GM19351 (cell line): ENCODE measurements at regions not wholly inside any gene's neighbourhood (a gene's known extent, or its start where the extent isn't known, plus 50 kb on each side); places are given as distances from the start of the nearest gene placed in this dataset.
"Not testable (repeated sequence)": the region's sequence is repeated elsewhere in the genome, so short reads cannot be mapped to it uniquely, and the experiment has no call there.

ENCODE experiments used
- ATAC-seq: cut with Tn5 transposase; IDR thresholded peaks from one replicate; pipeline ENCODE4 v1.9.1; 2021; ENCODE audit warnings: mild to moderate bottlenecking, moderate library complexity; ENCODE audit not compliant: unreplicated experiment

DNA sequence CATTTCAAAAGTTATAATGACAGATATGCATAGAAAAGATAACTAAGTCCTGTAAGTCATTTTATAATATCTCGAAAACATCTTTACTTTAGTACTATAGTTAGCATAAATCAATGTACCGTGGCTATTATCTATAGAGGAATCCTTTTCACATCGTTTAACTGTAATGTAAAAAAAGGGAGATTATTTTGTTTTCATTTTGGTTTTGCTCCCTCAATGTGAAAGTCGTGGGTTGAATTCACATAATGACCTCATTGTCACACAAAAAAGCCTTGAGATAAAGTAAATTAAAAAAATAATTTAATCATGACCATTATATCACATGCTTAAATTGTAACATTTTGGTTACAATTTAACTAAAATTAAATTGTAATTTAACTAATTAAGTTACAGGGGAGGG is 560.5 kb upstream of the POT1 start:
- no peak for ATAC-seq

DNA sequence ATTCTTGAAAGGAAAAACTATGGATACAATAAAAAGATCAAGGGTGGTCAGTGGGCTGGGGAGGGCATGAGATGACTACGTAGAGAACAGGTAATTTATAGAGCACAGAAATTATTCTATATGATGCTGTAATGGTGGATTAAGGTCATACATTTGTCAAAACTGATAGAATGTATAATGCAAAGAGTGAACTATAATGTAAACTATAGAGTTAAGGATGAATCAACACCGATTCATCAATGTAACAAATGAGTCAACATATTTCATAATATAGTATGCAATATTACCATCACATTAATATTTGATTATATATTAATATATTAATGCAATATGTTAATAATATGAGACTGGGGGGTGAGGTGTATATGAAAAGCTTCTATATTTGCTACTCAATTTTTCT is 555.6 kb upstream of the POT1 start:
- no peak for ATAC-seq

DNA sequence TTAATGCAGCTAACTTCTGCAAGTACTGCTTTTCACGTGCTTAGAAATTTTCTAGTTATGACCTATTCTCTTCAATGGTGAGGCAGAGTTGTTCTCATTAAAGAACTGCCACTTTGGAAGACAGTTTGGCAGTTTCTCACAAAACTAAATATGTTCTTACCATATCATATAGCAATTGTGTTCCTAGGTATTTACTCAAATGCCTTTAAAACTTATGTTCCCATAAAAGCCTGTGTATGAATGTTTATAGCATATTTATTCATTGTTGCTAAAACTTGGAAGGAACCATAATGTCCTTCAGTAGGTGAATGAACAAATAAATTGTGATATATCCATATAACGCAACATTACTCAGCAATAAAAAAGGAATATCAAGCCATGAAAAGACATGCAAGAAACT is 555.1 kb upstream of the POT1 start:
- no peak for ATAC-seq

DNA sequence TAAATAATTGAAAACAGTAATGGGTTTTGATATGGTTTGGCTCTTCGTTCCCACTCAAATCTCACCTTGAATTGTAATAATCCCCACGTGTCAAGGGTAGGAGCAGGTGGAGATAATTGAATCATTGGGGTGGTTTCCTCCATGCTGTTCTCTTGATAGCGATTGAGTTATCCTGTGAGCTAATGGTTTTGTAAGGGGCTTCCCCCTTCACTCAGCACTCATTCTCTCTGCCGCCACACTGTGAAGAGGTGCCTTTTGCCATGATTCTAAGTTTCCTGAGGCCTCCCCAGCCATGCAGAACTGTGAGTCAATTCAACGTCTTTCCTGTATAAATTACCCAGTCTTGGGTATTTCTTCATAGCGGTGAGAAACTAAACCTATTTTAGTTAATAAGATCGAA is 551.7 kb upstream of the POT1 start:
- ATAC-seq: no peak

DNA sequence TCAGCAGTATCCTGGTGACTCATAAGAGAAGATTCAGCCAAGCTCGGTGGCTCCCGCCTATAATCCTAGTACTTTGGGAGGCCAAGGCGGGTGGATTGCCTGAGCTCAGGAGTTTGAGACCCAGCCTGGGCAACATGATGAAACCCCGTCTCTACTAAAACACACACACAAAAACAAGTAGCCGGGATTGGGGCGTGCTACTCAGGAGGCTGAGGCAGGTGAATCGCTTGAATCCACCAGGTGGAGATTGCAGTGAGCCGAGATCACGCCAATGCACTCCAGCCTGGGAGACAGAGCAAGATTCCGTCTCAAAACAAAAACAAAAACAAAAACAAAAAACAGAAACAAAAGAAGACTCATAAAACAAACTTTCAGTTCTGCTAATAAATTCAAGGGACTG is 551.1 kb upstream of the POT1 start:
- ATAC-seq: no peak

DNA sequence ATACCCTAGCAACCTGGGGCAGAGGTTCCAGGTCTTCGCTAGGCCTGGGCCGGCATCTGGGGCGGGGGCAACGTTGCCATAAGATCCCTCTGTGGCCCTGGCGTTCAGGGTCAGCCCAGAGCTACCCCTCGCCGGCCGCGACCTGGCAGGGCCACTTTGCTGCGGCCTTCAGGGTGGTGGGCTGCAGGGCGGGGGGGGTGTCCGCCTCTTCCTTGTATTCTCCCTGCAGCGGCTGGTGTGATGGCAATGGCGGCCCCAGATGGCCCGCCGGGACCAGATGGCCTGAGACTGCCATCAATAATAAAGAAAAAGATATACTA is 539.2 kb upstream of the POT1 start:
- no peak for ATAC-seq

DNA sequence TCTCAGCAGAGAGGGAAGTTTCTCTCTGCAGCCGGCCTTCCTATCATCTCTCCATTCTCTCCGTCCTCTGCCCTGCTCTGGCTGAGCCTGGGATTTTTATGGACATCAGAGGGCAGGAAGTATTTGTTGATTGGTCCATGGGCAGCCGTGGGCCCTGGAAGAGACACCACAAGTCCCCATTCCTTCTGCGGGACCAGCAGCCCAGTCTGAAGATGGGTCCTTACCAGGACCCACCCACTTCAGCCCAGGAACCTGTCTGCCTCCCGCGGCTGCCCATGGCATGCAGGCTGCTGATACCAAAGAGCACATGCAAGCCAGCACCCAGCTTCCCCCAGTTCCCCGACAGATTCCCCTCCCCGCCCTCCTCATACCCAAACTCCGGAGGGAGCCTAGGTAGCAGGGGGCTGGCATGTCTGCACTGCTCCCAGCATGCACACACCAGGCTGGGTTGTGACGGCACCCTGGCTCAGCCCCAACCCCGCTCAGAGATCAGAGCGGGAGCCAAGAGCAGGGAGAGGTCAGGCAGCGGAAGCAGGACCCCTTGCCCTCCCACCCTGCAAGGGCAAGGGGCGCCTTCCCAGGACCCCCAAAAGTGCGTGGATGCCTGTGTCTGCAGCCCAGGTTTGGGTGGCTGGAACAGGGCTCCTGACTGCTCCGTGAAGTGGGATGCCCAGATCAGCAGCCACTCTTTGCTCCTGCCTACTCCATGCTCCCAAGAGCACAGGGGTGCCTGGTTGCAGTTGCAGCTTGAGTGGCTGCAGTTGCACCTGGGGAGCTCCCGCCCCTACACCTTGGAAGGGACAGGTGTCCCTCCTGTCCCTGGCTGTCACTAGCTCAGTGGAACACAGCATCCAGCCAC is 538.6 kb upstream of the POT1 start:
- no peak for ATAC-seq

DNA sequence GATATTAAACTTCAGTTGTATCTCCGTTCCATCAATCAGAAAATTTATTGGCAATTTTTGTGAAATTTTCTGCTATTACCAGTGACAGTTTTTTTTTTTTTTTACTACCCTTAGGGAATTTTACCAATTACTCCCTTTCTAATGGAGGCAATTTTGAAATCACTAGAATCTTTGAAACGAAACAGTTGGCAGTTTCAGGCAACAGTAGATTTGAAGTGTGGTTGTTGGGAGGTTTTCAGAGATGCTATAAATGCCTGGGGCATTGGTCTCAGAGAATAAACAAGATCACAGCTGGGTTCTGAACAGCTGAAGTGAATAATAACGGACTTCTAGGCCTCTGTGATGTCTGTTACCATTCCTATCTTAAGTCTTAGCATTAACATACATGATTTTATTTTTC is 535.9 kb upstream of the POT1 start:
- no peak for ATAC-seq

DNA sequence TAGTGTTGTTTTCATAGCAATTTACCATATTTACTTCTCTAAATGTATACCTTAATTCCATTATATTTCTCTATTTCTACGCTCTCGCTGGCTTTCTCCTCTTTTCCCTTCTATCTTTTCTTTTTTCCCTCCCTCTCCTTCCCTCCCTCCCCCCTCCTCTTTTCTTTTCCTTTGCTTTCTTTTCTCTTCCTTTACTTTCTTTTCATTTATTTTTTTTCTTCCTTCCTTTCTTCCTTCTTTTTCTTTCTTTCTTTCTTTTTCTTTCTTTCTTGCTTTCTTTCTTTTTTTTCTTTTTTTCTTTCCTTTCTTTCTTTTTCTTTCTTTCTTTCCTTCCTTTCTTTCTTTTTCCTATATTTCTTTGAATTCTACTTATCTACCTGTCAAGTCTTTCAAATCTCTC is 533.0 kb upstream of the POT1 start:
- no peak for ATAC-seq

DNA sequence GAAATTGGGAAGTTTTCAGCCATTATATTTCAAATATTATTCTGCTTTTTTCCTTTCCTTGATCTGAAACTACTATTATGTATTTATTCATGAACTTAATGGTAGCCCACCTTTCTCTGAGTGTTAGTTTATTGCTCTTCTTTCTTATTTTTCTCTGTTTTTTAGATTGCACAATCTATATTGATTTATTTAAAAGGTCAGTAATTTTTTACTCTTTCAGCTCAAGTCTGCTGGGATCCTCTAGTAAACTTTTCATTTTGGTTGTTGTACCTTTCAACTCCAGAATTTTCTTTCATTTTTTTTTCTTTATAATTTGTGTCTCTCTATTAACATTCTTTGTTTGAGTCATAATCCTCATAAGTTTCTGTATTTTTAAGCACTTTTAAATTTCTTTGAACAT is 529.4 kb upstream of the POT1 start:
- no peak for ATAC-seq

DNA sequence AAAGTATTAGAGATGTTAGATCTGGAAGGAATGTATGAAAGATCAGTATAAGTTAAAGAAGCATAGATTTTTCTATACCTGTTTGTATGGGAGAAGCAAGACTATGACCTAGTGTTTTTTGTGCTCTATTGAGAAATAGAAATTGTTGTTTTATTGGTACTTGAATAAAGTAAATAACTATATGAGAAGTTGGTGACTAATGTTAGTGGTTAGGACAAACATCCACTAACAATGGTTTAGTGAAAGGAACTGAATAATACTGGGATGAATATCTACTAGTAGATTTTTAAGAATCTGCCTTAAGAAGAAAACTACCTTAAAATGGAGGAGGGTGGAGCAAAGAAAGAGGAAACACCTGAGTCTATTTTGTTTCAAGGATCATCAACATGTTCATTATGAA is 521.1 kb upstream of the POT1 start:
- ATAC-seq: no peak

DNA sequence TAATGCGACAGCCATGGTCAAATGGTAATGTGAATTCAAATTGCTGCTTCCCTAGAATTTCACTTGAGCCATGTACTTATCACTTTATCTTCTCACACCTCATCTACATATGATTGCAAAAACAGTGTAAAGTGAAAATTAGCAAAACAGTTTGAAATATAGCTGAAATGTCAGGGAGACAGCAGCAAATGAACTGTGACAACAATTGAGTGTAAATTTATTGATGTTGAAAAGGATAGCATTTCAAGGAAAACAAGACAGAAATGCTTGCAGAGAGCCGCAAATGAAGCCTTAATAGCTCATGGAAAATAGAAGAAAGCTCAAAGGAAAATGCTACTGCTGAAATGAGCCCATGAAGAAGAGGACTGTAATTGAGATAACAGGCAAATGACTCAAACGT is 516.2 kb upstream of the POT1 start:
- no peak for ATAC-seq

DNA sequence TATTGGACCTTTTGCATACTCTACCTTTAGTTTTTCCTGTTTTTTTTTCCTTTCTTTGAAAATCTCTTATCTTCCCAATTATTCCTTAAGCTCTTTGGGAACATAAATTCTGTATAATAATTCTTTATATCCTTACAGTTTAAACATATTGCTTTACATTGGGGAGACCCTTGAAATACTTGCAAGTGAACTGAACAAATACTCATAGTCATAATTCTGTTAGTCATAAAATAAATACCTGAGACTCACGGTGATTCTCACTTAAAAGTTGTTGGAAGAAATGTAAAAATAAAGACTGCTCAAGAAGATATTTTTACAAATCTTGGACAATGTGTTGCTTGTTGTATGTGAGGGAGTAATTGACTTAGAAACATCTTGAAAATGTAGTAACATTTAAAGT is 515.2 kb upstream of the POT1 start:
- no peak for ATAC-seq

DNA sequence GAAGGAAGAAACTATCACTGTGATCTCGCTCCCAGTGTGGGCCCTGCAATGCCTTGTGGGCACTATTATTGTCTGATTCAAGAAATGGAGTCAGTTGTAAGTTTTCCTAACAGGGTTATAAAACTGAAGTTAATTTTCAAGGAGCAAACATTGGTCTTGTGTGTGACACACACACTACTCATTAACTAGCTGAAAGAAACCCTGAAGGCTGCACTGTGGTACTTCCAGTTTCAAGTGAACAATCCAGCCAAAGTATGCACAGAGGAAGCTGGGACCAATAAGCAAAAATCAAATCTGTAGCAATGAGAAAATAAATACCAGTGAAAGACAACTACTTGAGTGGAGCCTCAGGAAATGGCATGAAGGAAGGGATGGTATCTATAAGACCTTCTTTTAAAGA is 506.6 kb upstream of the POT1 start:
- no peak for ATAC-seq

DNA sequence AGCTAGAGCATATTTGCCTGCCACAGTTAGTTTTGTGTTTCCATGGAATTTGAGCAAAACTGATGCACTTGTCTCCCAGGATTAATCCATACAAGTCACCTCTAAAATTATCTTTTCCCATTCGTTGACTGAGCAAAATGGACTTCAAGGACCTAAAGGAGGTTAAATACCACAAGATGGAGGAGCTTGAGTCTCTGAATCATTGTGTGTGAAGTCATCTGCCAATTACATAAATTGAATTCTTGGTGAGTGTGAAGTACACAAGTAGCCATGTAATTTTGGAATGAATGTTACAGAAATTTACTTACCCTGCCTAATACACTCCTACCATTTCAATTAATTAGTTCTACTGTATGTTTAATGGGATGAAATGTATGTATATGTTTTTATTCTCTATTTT is 501.7 kb upstream of the POT1 start:
- ATAC-seq: no peak

DNA sequence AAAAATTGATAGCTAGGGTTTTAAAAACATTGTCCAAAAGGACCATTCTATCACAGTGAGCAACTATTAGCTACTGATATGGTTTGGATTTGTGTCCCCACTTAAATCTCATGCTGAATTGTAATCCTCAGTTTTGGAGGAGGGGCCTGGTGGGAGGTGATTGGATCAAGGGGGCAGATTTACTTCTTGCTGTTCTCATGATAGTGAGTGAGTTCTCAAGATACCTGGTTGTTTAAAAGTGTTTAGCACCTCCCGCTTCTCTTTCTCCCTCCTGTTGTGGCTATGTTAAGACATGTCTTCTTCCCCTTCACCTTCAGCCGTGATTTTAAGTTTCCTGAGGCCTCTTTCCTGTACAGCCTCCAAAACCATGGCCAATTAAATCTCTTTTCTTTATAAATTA is 500.4 kb upstream of the POT1 start:
- ATAC-seq: no peak

DNA sequence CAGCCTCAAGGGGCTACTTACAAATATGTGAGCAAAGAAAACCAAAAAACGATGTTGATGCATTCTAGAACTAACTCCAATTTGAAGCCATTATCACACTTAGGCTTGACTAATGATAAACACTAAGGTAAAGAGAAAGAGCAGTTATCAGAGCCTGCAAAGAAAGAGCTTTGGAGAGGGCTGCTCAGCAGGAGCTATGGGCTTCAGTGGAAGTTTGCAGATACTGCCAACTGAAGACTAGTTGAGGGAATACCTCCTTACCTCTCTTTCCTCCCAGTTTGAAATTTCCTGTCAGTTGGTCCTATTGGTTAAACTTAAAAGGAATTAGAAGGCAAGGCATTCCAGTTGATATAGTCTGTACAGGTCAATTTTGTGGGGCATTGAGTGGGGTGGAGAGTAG is 498.1 kb upstream of the POT1 start:
- ATAC-seq: no peak

DNA sequence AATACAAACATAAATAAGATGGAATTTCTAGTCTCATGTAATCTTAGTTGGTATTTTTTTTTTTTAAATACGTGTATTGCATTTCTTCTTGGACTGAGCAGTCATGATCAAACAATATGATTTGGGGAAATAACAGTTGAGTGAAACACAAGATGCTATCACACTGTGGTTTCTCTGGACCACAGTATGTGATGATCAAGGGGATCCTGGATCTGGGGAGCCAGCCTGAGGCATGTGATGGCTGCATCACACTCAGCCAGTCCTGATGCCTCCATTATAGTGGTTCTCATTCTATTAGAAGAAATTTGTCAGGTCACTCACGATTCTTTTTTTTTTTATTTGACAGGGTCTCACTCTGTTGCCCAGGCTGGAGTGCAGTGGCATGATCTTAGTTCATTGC is 495.9 kb upstream of the POT1 start:
- ATAC-seq: no peak

DNA sequence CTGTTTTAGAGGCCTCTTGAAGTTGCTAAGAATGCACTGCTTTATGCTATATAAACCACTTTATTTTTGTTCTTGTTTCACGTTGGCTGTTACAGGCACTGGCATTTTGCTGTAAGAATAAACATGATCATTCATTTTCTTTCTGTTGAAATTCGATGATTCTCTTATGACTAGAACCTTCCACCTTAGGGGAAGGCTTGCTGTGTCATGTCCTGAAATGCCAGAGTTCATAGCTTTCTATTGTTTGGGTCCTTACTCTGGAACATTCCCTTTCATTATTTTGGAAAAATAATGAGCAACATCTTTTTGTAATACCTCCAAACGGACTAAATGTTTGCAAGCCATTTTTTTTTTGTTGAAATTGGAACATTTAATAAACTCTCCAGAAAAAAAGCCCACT is 495.1 kb upstream of the POT1 start:
- no peak for ATAC-seq

DNA sequence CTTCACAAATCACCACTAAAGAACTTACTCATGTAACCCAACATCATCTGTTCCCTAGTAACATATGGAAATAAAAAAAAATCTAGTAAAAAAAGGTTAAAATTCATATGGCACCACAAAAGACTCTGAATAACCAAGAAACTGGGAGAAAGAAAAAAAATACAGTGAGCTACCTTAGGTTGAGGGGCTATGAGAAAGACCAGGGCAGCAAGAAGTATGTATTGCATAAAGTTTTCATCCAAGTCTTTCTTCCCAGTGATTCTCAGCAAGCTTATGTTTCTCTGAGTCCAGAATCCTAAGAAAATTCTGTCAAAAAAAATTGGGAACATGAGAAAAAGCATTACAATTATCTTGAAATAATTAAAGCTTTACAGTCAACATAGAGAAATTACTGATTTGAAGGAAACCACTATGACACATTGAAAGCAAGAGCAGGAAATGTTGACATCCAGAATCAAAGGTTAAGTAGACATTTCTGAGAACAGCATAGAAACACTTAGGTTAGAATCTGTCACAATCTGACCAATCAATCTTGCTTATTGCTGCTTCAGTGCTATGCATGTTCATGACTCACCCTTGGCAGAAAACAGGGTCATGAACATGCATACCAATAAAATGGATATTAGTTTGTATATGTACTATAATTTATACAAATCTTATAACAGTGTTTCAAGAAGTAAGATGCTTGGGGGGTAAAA is 494.0 kb upstream of the POT1 start:
- ATAC-seq: no peak

DNA sequence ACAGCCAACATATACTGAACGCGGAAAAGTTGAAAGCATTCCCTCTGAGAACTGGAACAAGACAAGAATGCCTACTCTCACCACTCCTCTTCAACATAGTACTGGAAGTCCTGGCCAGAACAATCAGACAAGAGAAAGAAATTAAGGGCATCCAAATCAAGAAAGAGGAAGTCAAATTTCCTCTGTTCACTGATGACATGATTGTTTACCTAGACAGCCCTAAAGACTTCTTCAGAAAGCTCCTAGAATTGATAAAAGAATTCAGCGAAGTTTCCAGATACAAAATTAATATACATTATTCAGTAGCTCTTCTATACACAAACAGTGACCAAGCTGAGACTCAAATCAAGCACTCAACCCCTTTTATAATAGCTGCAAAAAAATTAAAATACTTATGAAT is 491.8 kb upstream of the POT1 start:
- not testable (repeated sequence) for ATAC-seq

DNA sequence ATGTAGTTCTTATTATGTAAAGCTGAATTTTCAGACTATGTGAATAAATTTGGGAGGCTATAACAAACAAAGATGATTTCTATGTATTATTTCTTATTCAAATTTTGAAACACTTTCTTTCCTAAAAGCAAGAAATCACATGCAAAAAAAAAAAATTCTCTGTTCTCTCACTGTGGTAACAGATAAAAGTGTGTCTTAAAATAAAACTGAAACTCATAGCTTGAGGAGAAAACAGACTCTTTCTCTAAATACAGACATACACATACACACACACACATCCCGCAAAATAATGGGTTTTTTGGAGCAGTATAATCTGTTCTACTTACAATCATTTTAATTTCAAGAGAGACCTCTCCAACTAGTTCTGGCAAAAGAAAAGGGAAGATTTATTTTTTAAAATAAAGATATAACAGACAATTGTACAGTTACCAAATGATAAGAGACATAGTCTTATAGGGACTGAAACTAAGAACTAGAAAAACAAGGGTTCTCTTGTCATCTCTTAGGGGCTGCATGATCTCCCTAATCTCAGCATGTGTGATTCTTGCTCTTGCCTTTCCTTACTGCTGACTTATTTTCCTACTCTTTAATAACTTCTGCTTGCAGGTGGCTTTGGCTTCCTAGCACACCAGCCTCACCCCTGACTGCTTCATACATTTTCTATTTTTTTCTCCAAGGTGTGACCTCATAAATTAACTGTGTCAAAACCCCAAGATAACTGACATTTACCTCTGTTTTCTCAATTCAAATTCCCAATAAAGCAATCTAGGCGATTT is 483.5 kb upstream of the POT1 start:
- no peak for ATAC-seq
